Pons (tissue), 1 donor: ENCODE measurements at regions not wholly inside any gene's neighbourhood (a gene's known extent, or its start where the extent isn't known, plus 50 kb on each side); places are given as distances from the start of the nearest gene placed in this dataset.
A peak's percentile ranks its signal among the peaks of the same experiment; 100 is the strongest.
"Not testable (repeated sequence)": the region's sequence is repeated elsewhere in the genome, so short reads cannot be mapped to it uniquely, and the experiment has no call there.

Source experiments
- DNase-seq: peaks from one replicate; pipeline ENCODE4 v3.0.0-alpha.2; 2016; ENCODE audit warnings: low spot score

DNA sequence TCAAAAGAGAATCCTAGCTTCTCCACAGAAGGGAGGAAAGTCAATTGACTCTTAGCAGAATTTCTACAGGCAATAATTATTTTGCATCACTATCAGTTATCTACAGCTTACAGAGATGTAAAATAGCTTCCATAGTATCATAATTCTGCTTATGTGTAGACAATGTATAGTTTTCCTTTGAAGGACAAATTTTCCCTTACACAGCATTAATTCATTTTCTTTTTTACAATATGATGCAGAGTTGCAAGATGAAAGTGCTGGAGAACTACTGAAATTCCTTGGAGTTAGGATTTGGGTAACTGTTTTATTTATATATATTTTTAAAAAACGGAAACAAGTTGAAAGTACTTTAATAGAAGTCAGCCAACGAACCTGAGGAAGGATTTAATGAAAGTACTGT lies 111.0 kb upstream of the CPHXL start:
- no peak for DNase-seq

GRCh38 chr16:75837681-75838080 lies 111.4 kb upstream of the CPHXL start:
- DNase-seq, result peak; percentile 37

DNA sequence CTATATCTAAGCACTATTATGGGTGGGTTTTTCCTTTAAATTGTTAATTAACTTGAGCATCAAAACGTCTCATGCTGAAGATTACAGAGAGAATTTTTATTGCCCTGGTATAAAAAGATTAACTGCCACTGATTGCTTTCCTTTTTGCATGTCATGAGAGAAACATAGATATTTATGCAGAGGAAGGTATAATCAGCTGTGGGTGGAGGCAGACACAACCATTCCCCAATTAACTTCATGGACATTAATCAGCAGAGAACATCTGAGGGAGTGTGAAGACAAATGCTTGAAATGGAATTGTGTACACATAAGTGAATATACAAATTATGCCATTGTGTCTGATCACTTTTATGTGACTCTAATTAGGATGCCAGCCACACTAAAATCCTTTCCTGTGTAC lies 115.2 kb upstream of the CPHXL start:
- no peak for DNase-seq

GRCh38 chr16:75847172-75847571 lies 120.9 kb upstream of the CPHXL start:
- DNase-seq, result no peak

DNA sequence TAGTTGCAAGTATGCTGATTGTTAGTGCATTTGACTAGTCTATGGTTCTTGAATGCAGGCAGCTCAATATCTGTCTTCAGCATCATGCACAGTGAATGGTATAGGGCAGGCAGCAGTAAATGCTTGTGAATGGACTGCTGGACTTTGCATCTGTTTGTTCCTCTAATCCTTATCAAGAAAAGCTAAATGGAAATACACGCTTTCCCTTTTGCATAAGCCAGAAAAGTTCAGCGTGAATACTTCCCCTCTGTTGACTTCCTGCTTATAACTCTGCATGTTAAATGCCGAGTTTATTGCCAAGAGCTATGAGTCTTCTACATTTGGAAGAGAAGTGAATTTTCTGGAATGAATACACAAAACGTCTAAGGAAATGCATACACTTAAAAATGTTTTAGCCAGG lies 127.9 kb upstream of the CPHXL start:
- DNase-seq, result peak; percentile 35

DNA sequence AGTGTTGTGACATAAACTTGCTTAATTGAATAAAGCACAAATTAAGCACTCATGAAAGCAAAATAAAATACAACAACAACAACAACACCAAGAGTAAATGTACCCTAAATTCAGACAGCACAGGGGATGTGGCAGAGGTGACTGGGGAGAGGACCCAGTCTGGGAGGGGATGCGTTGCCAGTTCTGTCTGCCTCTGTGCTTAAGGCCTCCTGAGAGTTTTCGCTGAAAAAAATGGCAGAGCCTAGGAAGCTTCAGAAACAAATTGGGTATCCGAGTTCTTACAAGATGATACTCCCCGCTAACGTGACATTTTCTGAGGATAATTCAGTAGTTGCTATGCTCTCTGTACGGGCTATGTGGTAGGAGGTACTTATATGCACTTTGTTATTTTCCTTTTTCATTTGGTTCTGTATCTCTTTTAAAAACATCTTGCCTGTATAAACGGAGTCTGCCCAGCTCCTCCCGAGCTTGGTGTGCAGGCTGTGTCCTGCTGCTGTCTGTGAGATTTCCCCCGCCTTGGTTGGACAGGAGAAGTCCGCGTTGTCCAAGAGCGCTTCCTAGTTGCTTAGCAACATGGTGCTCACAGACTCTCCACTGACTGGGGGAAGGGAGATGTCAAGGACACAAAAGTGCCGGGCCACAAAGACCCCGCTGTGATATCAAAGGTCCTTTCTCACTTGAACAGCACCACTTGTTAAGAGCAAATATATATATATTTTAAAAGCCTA lies 134.2 kb upstream of the CPHXL start:
- peak; percentile 93 for DNase-seq

DNA sequence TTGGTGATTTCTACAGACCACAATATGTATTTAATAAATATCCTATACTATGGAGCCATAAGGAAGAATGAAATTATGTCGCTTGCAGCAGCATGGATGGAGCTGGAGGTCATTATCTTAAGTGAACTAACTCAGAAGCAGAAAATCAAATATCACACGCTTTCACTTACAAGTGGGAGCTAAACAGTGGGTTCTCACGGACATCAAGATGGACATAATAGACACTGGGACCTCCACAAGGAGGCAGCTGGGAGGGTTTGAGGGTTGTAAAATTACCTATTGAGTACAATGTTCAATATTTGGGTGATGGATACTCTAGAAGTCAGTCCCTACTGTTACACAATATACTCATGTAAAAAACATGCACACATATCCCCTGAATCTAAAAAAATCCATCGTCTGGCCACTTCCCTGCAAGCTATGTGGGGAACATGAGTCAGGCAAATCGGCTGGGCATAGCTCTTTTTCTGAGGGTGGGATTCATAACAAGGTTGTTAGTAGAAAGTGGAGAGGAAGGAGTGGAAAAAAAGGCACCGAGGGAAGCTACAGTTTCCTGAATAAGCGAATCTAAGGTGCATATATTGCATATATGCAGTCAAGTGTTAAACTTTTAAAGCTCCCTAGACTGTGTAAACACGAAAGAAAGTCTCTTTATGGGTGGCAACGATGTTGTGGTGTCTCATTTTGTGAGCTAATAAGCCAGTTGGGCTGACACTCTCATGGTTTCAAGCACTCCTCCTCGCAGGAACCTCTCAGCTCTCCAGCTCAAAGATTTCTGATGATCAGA lies 135.2 kb upstream of the CPHXL start:
- peak; percentile 53 for DNase-seq

- peak; percentile 24 for DNase-seq
Observed at GRCh38 chr16:75862098-75862386, 135.8 kb upstream of the CPHXL start.

GRCh38 chr16:75864243-75864642 lies 138.0 kb upstream of the CPHXL start:
- no peak for DNase-seq

- no peak for DNase-seq
Observed at GRCh38 chr16:75865736-75866135, 139.4 kb upstream of the CPHXL start.

GRCh38 chr16:75868636-75869632 lies 142.6 kb upstream of the CPHXL start:
- DNase-seq, result peak; percentile 63

- not testable (repeated sequence) for DNase-seq
Observed at GRCh38 chr16:75881280-75881679, 155.0 kb upstream of the CPHXL start.

DNA sequence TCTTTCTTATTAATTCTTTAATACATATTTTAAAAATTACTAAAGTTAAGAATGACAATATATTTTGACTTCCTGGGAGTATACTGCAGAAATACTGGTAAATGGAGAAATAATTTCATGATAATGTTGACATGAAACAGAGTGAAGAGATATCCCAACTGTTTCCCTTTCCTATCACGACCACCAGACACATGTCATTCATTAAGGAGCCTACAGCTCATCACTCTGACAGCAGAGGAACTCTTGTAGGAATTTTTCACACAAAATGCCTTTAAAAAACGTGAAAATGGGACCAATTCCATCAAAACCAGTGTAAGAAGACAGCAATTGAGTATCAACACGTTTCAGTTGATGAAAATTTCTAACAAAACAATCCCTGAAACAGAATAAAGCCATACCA lies 172.9 kb upstream of the CPHXL start:
- no peak for DNase-seq

DNA sequence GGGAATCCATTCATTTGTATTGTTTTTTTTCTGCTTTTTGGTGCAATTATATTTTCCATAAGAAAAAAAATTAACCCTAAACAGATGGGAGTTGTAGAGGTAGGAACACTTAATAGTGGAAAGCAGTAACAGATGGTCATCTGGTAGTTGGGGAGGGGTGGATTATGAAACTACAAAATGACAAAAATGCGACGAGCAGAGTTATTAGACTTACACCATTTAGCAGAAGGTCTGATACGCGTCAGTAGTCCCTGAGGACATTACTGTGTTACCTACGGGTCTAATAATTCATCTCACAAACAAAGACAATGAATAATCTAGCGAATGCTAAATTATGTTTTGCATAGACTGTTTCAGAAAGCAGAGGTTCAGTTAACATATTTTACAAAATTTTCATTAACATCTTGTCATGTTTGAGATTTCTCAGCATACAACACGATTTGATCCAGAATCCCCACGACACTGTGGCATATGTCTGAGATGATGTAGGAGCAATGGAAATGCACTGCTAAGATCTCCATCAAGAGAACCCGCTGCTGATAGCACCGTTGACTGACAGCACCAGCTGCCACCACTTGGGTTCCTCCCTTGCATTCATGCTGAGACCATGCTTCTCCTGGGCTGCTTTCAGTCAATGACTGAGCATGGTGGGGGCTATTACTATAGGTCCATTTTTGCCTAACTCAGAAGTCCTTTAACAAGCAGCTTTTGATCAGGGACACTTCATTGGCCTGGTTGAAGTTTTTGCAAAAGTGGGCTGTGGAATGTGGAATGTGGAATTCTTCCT lies 182.2 kb upstream of the CPHXL start:
- DNase-seq, result no peak

GRCh38 chr16:75909746-75910145 lies 183.5 kb upstream of the CPHXL start:
- no peak for DNase-seq

GRCh38 chr16:75911896-75912295 lies 185.6 kb upstream of the CPHXL start:
- no peak for DNase-seq

GRCh38 chr16:75913958-75914357 lies 187.7 kb upstream of the CPHXL start:
- no peak for DNase-seq

DNA sequence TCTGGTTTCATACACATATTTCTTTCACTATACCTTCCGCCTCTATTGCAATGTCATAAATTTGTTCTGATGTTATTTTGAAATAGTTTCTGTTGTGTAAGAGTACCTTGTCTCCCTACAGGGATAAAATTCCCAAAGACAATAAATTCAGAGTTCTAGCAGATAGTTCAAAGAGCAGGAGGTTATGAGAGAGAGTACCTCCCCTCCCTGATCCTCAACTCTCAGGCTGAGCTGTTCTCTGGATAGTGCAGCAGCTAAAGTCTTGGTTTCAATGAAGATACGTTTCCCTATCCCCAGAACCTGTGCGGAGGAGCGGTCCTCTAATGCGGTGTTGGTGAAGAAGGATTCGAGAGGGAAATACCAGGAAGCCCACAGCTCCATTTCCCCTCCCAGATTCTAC lies 190.2 kb upstream of the CPHXL start:
- DNase-seq, result no peak

DNA sequence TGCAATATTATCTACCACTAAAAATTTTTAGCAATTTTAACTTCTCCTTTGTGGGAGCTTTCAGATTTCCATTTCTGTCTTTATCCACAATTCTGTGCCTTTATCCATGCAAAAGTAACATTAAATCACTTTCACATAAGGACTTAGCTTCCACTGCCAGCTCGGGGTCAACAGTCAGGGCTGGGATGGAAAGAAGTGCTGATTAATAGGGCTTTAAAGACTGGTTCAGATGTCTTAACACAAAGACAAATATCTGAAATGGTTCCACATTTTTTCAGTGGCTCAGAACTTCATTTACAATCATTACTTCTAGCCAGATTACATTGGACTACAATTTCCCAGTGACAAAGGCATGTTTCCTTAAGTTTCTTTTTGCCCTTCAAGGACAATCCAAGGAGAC lies 191.8 kb upstream of the CPHXL start:
- DNase-seq, result no peak

- peak; percentile 36 for DNase-seq
Observed at GRCh38 chr16:75919664-75920063, 193.4 kb upstream of the CPHXL start.

DNA sequence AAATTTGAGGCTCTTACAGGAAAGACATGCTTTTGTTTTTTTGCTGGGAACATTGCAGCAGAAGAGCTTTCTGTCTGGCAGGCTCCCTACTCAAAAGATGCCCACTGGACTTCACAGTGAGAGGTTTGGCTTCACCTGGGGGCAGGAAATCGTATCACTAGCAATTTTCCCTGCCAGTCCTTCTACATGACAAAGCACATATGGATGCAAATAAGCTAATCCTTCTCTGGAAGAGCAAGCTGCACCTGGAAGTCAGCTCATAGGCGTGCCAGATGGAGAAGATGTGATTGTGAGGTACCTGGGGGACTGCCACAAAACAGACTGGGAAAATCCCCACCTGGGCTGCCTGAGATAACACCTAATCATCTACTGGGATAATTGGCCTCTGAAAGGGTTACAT lies 195.0 kb upstream of the CPHXL start:
- no peak for DNase-seq

DNA sequence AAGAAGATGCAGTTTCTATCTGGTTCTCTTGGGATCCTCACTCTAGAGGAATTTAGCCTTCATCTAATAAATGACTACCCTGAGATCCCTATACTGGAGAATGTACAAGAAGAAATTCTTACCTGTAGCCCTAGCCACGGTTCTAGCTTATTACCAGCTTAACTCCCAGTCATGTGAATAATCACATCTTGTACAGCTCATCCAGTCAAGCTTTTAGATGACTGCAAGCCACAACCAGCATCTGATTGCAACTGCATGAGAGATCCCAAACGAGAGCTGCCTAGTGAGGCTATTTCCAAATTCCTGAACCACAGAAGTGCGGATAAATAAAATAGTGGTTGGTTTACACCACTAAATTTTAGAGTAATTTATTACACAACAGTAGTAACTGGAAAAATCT lies 196.0 kb upstream of the CPHXL start:
- DNase-seq, result no peak
